ENCODE measurements at regions not wholly inside any gene's neighbourhood (a gene's known extent, or its start where the extent isn't known, plus 50 kb on each side); places are given as distances from the start of the nearest gene placed in this dataset.

GRCh38 chr3:29072611-29073010 is 208.3 kb upstream of the RBMS3 start:
- DNase-seq: no peak

- no peak for DNase-seq
These were observed 203.5 kb upstream of the RBMS3 start for GRCh38 chr3:29077356-29077755.

- no peak for DNase-seq
These were observed 201.5 kb upstream of the RBMS3 start for GRCh38 chr3:29079358-29079757.

GRCh38 chr3:29080967-29081366 is 199.9 kb upstream of the RBMS3 start:
- no peak for DNase-seq

GRCh38 chr3:29083081-29083480 is 197.8 kb upstream of the RBMS3 start:
- DNase-seq: no peak

GRCh38 chr3:29083676-29084075 is 197.2 kb upstream of the RBMS3 start:
- no peak for DNase-seq

GRCh38 chr3:29088579-29088978 is 192.3 kb upstream of the RBMS3 start:
- DNase-seq: no peak

GRCh38 chr3:29090912-29091597 is 189.8 kb upstream of the RBMS3 start:
- no peak for DNase-seq

GRCh38 chr3:29091599-29092189 is 189.2 kb upstream of the RBMS3 start:
- DNase-seq: no peak

GRCh38 chr3:29092348-29092747 is 188.5 kb upstream of the RBMS3 start:
- DNase-seq: no peak

- no peak for DNase-seq
These were observed 181.6 kb upstream of the RBMS3 start for GRCh38 chr3:29099296-29099695.

GRCh38 chr3:29099775-29100174 is 181.1 kb upstream of the RBMS3 start:
- no peak for DNase-seq

GRCh38 chr3:29100292-29100691 is 180.6 kb upstream of the RBMS3 start:
- no peak for DNase-seq

GRCh38 chr3:29128001-29128400 is 152.9 kb upstream of the RBMS3 start:
- no peak for DNase-seq

GRCh38 chr3:29137601-29138000 is 143.3 kb upstream of the RBMS3 start:
- DNase-seq: no peak

GRCh38 chr3:29138171-29138570 is 142.7 kb upstream of the RBMS3 start:
- DNase-seq: no peak

GRCh38 chr3:29140666-29141065 is 140.2 kb upstream of the RBMS3 start:
- no peak for DNase-seq

- DNase-seq: no peak
These were observed 139.5 kb upstream of the RBMS3 start for GRCh38 chr3:29141197-29141917.

GRCh38 chr3:29141918-29142275 is 139.0 kb upstream of the RBMS3 start:
- DNase-seq: no peak

GRCh38 chr3:29143151-29143550 is 137.7 kb upstream of the RBMS3 start:
- no peak for DNase-seq

- no peak for DNase-seq
These were observed 136.5 kb upstream of the RBMS3 start for GRCh38 chr3:29144361-29144760.

GRCh38 chr3:29144807-29145206 is 136.1 kb upstream of the RBMS3 start:
- no peak for DNase-seq

GRCh38 chr3:29145360-29145759 is 135.5 kb upstream of the RBMS3 start:
- no peak for DNase-seq

GRCh38 chr3:29152379-29152778 is 128.5 kb upstream of the RBMS3 start:
- no peak for DNase-seq

Data from stimulated activated CD4-positive, alpha-beta T cell treated with anti-CD3 and anti-CD28 coated beads, Interleukin-12 subunit alpha, Interleukin-12 subunit beta, amount 100 ng/mL, for 4 hours (primary cell).